H1 (cell line): ENCODE measurements at regions not wholly inside any gene's neighbourhood (a gene's known extent, or its start where the extent isn't known, plus 50 kb on each side); places are given as distances from the start of the nearest gene placed in this dataset.

Experiments
- CTCF ChIA-PET: fragments of 300-600 bp; sonication (Branson Sonifier 250); formaldehyde crosslinking; loops from one replicate; lab custom pipeline; 2021; ENCODE audit not compliant: partially characterized antibody; lab: Charles Lee
- POLR2A ChIA-PET: fragments of 300-600 bp; sonication (Branson Sonifier 250); formaldehyde crosslinking; loops from one replicate; lab custom pipeline; 2021; ENCODE audit warnings: inconsistent platforms; ENCODE audit not compliant: partially characterized antibody; lab: Charles Lee
- DNase-seq, 2 experiments: peaks; one replicate each; pipeline versions ENCODE4 v3.0.0 to v3.0.0-alpha.2; 2010 to 2022; ENCODE audit warnings: low spot score in 2 of 2, low read depth in 1 of 2, mixed read lengths in 1 of 2
- FAIRE-seq: peaks from 2 replicates; lab custom pipeline; 2011; peaks lifted over from hg19 to GRCh38; lab: Jason Lieb, UNC
- H2AFZ ChIP-seq: 2 replicates; pipeline ENCODE4 v1.8.1; 2012; ENCODE audit warnings: low read length, inconsistent platforms
- H2AK5ac ChIP-seq: 2 replicates; pipeline ENCODE4 v1.6.1; 2013; ENCODE audit warnings: low read depth, low read length
- H2BK120ac ChIP-seq: replicated peaks from 2 replicates; pipeline ENCODE3; 2013; ENCODE audit warnings: low read depth, low read length, inconsistent platforms
- H2BK12ac ChIP-seq: 2 replicates; pipeline ENCODE4 v1.6.1; 2013; ENCODE audit warnings: low read depth, low read length
- H2BK15ac ChIP-seq: 2 replicates; pipeline ENCODE4 v1.6.1; 2013; ENCODE audit warnings: low read length
- H2BK20ac ChIP-seq: 2 replicates; pipeline ENCODE4 v1.6.1; 2013; ENCODE audit warnings: low read length
- H2BK5ac ChIP-seq: 2 replicates; pipeline ENCODE4 v1.6.1; 2013; ENCODE audit warnings: low read depth, low read length
- H3K14ac ChIP-seq: 2 replicates; pipeline ENCODE4 v1.6.1; 2013; ENCODE audit warnings: inconsistent platforms; ENCODE audit not compliant: insufficient read length
- H3K18ac ChIP-seq: 2 replicates; pipeline ENCODE4 v1.6.1; 2013; ENCODE audit warnings: low read length; ENCODE audit errors: extremely low read depth
- H3K23ac ChIP-seq: 2 replicates; pipeline ENCODE4 v1.6.1; 2013; ENCODE audit warnings: inconsistent platforms; ENCODE audit not compliant: insufficient read length
- H3K23me2 ChIP-seq: 2 replicates; pipeline ENCODE4 v1.6.1; 2013; ENCODE audit warnings: low read depth, low read length
- H3K27ac ChIP-seq: 2 replicates; pipeline ENCODE4 v1.6.1; 2011; ENCODE audit warnings: low read depth, low read length, inconsistent platforms
- H3K27me3 ChIP-seq, 4 experiments: replicated peaks in 1 of 4; 1 replicate in 1 of 4; 2 replicates in 3 of 4; pipeline versions ENCODE4 v1.6.1 to v1.8.1; 2011 to 2013; ENCODE audit warnings: low read length in 3 of 4, mild to moderate bottlenecking in 3 of 4, inconsistent platforms in 2 of 4, mixed read lengths in 2 of 4, moderate library complexity in 1 of 4; ENCODE audit not compliant: control insufficient read depth in 3 of 4, insufficient read depth in 3 of 4; ENCODE audit errors: extremely low read depth in 1 of 4
- H3K36me3 ChIP-seq, 4 experiments: 2 replicates each; pipeline versions ENCODE4 v1.6.1 to v1.8.1; 2011 to 2013; ENCODE audit warnings: mild to moderate bottlenecking in 4 of 4, low read length in 3 of 4, moderate library complexity in 2 of 4, control low read depth in 1 of 4, inconsistent platforms in 1 of 4; ENCODE audit not compliant: insufficient read depth in 4 of 4, control insufficient read depth in 2 of 4
- H3K4ac ChIP-seq: replicated peaks from 2 replicates; pipeline ENCODE3; 2013; ENCODE audit warnings: low read length, low read depth, mixed read lengths, inconsistent platforms; ENCODE audit not compliant: insufficient read length
- H3K4me1 ChIP-seq, 4 experiments: replicated peaks in 1 of 4; 1 replicate in 1 of 4; 2 replicates in 3 of 4; pipeline versions ENCODE4 v1.6.1 to v1.8.1; 2011 to 2013; ENCODE audit warnings: low read length in 3 of 4, inconsistent platforms in 2 of 4, mixed read lengths in 1 of 4; ENCODE audit not compliant: insufficient read depth in 4 of 4, control insufficient read depth in 3 of 4
- H3K4me2 ChIP-seq, 2 experiments: 2 replicates each; pipeline versions ENCODE4 v1.6.1 to v1.8.1; 2011 to 2013; ENCODE audit warnings: low read depth in 2 of 2, low read length in 2 of 2, control low read depth in 1 of 2, inconsistent platforms in 1 of 2, mild to moderate bottlenecking in 1 of 2; ENCODE audit not compliant: insufficient read depth in 1 of 2
- H3K4me3 ChIP-seq, 4 experiments: fragments of 200-600, 300-600 bp in 1 of 4; sonication (generic), shearing (Covaris generic), sonication (Bioruptor Twin) in 1 of 4; 2 replicates each; pipeline versions ENCODE4 v1.5.1 to v1.8.1; 2011 to 2016; ENCODE audit warnings: low read length in 4 of 4, low read depth in 3 of 4, control low read depth in 2 of 4, inconsistent platforms in 2 of 4, mild to moderate bottlenecking in 2 of 4, mixed read lengths in 1 of 4, moderate library complexity in 1 of 4; ENCODE audit not compliant: insufficient read depth in 2 of 4; ENCODE audit errors: extremely low read depth in 1 of 4
- H3K56ac ChIP-seq: replicated peaks from 2 replicates; pipeline ENCODE3; 2013; ENCODE audit warnings: low read depth, mild to moderate bottlenecking, mixed read lengths, low read length, inconsistent platforms; ENCODE audit not compliant: insufficient read length
- H3K79me1 ChIP-seq: 2 replicates; pipeline ENCODE4 v1.6.1; 2013; ENCODE audit warnings: low read depth, low read length, control low read depth
- H3K79me2 ChIP-seq, 2 experiments: 2 replicates each; pipeline versions ENCODE4 v1.6.1 to v1.8.1; 2012 to 2013; ENCODE audit warnings: low read length in 2 of 2, mild to moderate bottlenecking in 2 of 2, inconsistent platforms in 1 of 2; ENCODE audit not compliant: insufficient read depth in 2 of 2, control insufficient read depth in 1 of 2
- H3K9ac ChIP-seq, 4 experiments: replicated peaks in 1 of 4; 1 replicate in 1 of 4; 2 replicates in 3 of 4; pipeline versions ENCODE4 v1.6.1 to v1.8.1; 2011 to 2013; ENCODE audit warnings: low read depth in 3 of 4, low read length in 3 of 4, control low read depth in 2 of 4, mild to moderate bottlenecking in 2 of 4, moderate library complexity in 2 of 4, inconsistent platforms in 1 of 4; ENCODE audit errors: extremely low read depth in 1 of 4
- H3K9me3 ChIP-seq, 2 experiments: 2 replicates each; pipeline versions ENCODE4 v1.6.1 to v1.8.1; 2012 to 2013; ENCODE audit warnings: mild to moderate bottlenecking in 2 of 2, moderate library complexity in 2 of 2, control low read depth in 1 of 2, inconsistent platforms in 1 of 2, low read depth in 1 of 2, low read length in 1 of 2, mixed read lengths in 1 of 2; ENCODE audit not compliant: insufficient read depth in 2 of 2
- H4K20me1 ChIP-seq, 2 experiments: replicated peaks in 1 of 2; 2 replicates each; pipeline versions ENCODE3 to v1.8.1; 2011 to 2013; ENCODE audit warnings: inconsistent platforms in 2 of 2, low read length in 2 of 2, mild to moderate bottlenecking in 1 of 2; ENCODE audit not compliant: insufficient read depth in 2 of 2, control insufficient read depth in 1 of 2
- H4K5ac ChIP-seq: 2 replicates; pipeline ENCODE4 v1.6.1; 2013; ENCODE audit warnings: low read length, low read depth, mixed read lengths, inconsistent platforms; ENCODE audit not compliant: insufficient read length
- H4K8ac ChIP-seq: 2 replicates; pipeline ENCODE4 v1.8.0; 2013; ENCODE audit warnings: mild to moderate bottlenecking, moderate library complexity, low read length, inconsistent platforms; ENCODE audit not compliant: insufficient read depth; ENCODE audit errors: extremely low read depth
- H4K91ac ChIP-seq: replicated peaks from 2 replicates; pipeline ENCODE3; 2013; ENCODE audit warnings: low read length, mixed read lengths, inconsistent platforms; ENCODE audit not compliant: insufficient read length
- BACH1 ChIP-seq: IDR thresholded peaks from 2 replicates; pipeline ENCODE4 v1.6.1; 2012; ENCODE audit warnings: low read length, improper control_type of control experiment
- BRCA1 ChIP-seq: IDR thresholded peaks from 2 replicates; pipeline ENCODE4 v1.6.1; 2012; ENCODE audit warnings: low read depth, low read length, improper control_type of control experiment
- CTBP2 ChIP-seq: IDR thresholded peaks from 2 replicates; pipeline ENCODE4 v1.7.0; 2011; ENCODE audit warnings: borderline replicate concordance, mild to moderate bottlenecking, moderate library complexity, mixed read lengths, low read length; ENCODE audit not compliant: insufficient read depth, insufficient read length
- HDAC2 ChIP-seq, 2 experiments: fragments of 300-600 bp in 1 of 2; sonication (generic) in 1 of 2; IDR thresholded peaks; 2 replicates each; pipeline ENCODE4 v1.6.1; 2011 to 2012; ENCODE audit warnings: low read depth in 2 of 2, low read length in 2 of 2, mild to moderate bottlenecking in 2 of 2, moderate library complexity in 2 of 2, borderline replicate concordance in 1 of 2, inconsistent platforms in 1 of 2
- JUN ChIP-seq: IDR thresholded peaks from 2 replicates; pipeline ENCODE4 v1.6.1; 2011; ENCODE audit warnings: low read depth, mild to moderate bottlenecking, improper control_type of control experiment, low read length
- KDM5A ChIP-seq: fragments of 200-600 bp; IDR thresholded peaks from 2 replicates; pipeline ENCODE4 v1.7.1; 2012; ENCODE audit warnings: mild to moderate bottlenecking, low read length, inconsistent platforms, mixed read lengths
- POLR2AphosphoS5 ChIP-seq: IDR thresholded peaks from 2 replicates; pipeline ENCODE4 v1.6.1; 2011; ENCODE audit warnings: low read depth, low read length
- RNF2 ChIP-seq: fragments of 200-900, 300-1000 bp; sonication (generic); IDR thresholded peaks from 2 replicates; pipeline ENCODE4 v1.7.1; 2016; ENCODE audit warnings: borderline replicate concordance, low read depth, mild to moderate bottlenecking, antibody characterized with exemption, low read length; ENCODE audit not compliant: poor library complexity, severe bottlenecking; ENCODE audit errors: missing control alignments
- SIX5 ChIP-seq: IDR thresholded peaks from 2 replicates; pipeline ENCODE4 v1.6.1; 2011; ENCODE audit warnings: mild to moderate bottlenecking, low read depth, low read length
- SP2 ChIP-seq: IDR thresholded peaks from 2 replicates; pipeline ENCODE4 v1.6.1; 2012; ENCODE audit warnings: mild to moderate bottlenecking, low read length, inconsistent platforms
- WGBS, 2 experiments: shearing (Covaris generic) in 1 of 2; methylation state at CpG; one replicate each; pipeline versions ENCODE4 v1.1.6 to v1.1.7; 2013 to 2015; ENCODE audit warnings: low lambda C conversion rate in 2 of 2, mixed read lengths in 2 of 2, inconsistent platforms in 1 of 2, low coverage in 1 of 2, missing lambda C conversion rate in 1 of 2; ENCODE audit not compliant: insufficient replicate concordance in 2 of 2, insufficient coverage in 1 of 2, insufficient read length in 1 of 2; ENCODE audit errors: extremely low coverage in 1 of 2, missing lambda C conversion rate in 1 of 2; 5-methylcytosine and 5-hydroxymethylcytosine counted together
- TF ChIP-seq, protein P1 (sequence below): IDR thresholded peaks from 2 replicates; pipeline ENCODE4 v1.6.1; 2011; ENCODE audit warnings: low read depth, mild to moderate bottlenecking, low read length; ENCODE audit not compliant: insufficient read depth

- no peaks in the 10 kb centered on the region for H3K36me3 ChIP-seq
- no peak overlapping the region for H4K8ac ChIP-seq
- no peak overlapping the region for H3K4ac ChIP-seq
- H3K27ac ChIP-seq, result no peak overlapping the region
- no peaks in the 10 kb centered on the region for H3K23me2 ChIP-seq
- no peak overlapping the region for H2BK15ac ChIP-seq
- no peak overlapping the region for H3K9ac ChIP-seq
- no peak overlapping the region for H4K91ac ChIP-seq
- FAIRE-seq (no peak), DNase-seq (no peak)
- no peaks in the 10 kb centered on the region for H3K4me1 ChIP-seq
- 92% methylated on average over 13 of the region's 13 CpGs; no CpG with 5 or more reads in 1 of the 2 experiments for WGBS, 2 experiments
- H4K20me1 ChIP-seq, result no peaks in the 10 kb centered on the region
- CTCF ChIA-PET, result interaction anchor here (1.2 to 2.7 kb wide), 3 partner anchors 9 to 13 kb away, joined by 3 to 15 read pairs (median 6); no protein-coding TSS in a partner anchor
- no peaks in the 10 kb centered on the region for H3K27me3 ChIP-seq
- no peaks in the 10 kb centered on the region for H3K79me1 ChIP-seq
- no peak overlapping the region for H2BK5ac ChIP-seq
- no peaks in the 10 kb centered on the region for H3K79me2 ChIP-seq
- no peak overlapping the region for H3K18ac ChIP-seq
- no peak overlapping the region for H3K23ac ChIP-seq
- no peak overlapping the region for H3K4me2 ChIP-seq
- H2BK12ac ChIP-seq, result no peak overlapping the region
- POLR2A ChIA-PET, result no interaction called here
- H3K14ac ChIP-seq, result no peak overlapping the region
- H3K56ac ChIP-seq, result no peak overlapping the region
- no peaks in the 10 kb centered on the region for H3K9me3 ChIP-seq
- no peak overlapping the region for H3K4me3 ChIP-seq
- no peak overlapping the region for H2BK120ac ChIP-seq
- H4K5ac ChIP-seq, result no peak overlapping the region
- no peak overlapping the region for H2AK5ac ChIP-seq
- H2BK20ac ChIP-seq, result no peak overlapping the region
- no peak overlapping the region for H2AFZ ChIP-seq
- TF ChIP-seq HDAC2 (IDR thresholded peaks at IDR 0.05; ENCODE audit: borderline replicate concordance in 1 of 2, low read depth in 2 of 2, low read length in 2 of 2) (no peak), SIX5 (no peak), RNF2 (no peak), CTBP2 (no peak), KDM5A (no peak), BACH1 (no peak), JUN (no peak), BRCA1 (no peak), SP2 (no peak), POLR2AphosphoS5 (no peak)
- TF ChIP-seq, protein P1, sequence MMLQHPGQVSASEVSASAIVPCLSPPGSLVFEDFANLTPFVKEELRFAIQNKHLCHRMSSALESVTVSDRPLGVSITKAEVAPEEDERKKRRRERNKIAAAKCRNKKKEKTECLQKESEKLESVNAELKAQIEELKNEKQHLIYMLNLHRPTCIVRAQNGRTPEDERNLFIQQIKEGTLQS, result no peak
These were observed 501.7 kb downstream of the INSC start for GRCh38 chr11:15616130-15617105.
